T-cell (primary cell): ENCODE measurements at regions not wholly inside any gene's neighbourhood (a gene's known extent, or its start where the extent isn't known, plus 50 kb on each side); places are given as distances from the start of the nearest gene placed in this dataset.
"Not testable (repeated sequence)": the region's sequence is repeated elsewhere in the genome, so short reads cannot be mapped to it uniquely, and the experiment has no call there.

Experiments
- ATAC-seq, 4 experiments: fragments of 200-7000 bp in 3 of 4; fragments of 150-1000 bp in 1 of 4; cut with Tn5 transposase; replicated peaks in 1 of 4; 1 replicate in 3 of 4; 2 replicates in 1 of 4; pipeline ENCODE4 v1.10.0; 2021; ENCODE audit warnings: moderate library complexity in 3 of 4, mild to moderate bottlenecking in 2 of 4, moderate number of reproducible peaks in 1 of 4
- CTCF ChIA-PET, 2 donors: fragments of 300-600 bp; sonication (Branson Sonifier 250); formaldehyde crosslinking; loops; one replicate each; lab custom pipeline; 2022; ENCODE audit warnings: antibody characterized with exemption in 2 of 2; lab: Charles Lee
- POLR2A ChIA-PET, 2 donors: fragments of 300-600 bp; sonication (Branson Sonifier 250); formaldehyde crosslinking; loops; one replicate each; lab custom pipeline; 2022; ENCODE audit warnings: antibody characterized with exemption in 2 of 2; lab: Charles Lee
- DNase-seq, 35 experiments: peaks; one replicate each; pipeline versions ENCODE4 v3.0.0 to v3.0.0-alpha.2; 2013 to 2023
- H3K27ac ChIP-seq: one replicate; pipeline ENCODE4 v1.5.1; 2013; ENCODE audit warnings: low read length
- H3K27me3 ChIP-seq, 2 experiments: replicated peaks in 1 of 2; 1 replicate in 1 of 2; 2 replicates in 1 of 2; pipeline versions ENCODE4 v1.6.1 to v1.7.0; 2013; ENCODE audit warnings: low read length in 1 of 2, mixed read lengths in 1 of 2; ENCODE audit not compliant: control insufficient read depth in 2 of 2, insufficient read depth in 2 of 2; ENCODE audit errors: extremely low read depth in 1 of 2
- H3K36me3 ChIP-seq, 2 donors: 1 replicate in 1 of 2; 2 replicates in 1 of 2; pipeline versions ENCODE4 v1.6.1 to v1.7.0; 2013; ENCODE audit warnings: low read length in 1 of 2; ENCODE audit not compliant: control insufficient read depth in 2 of 2, insufficient read depth in 1 of 2; ENCODE audit errors: extremely low read depth in 1 of 2
- H3K4me1 ChIP-seq, 2 experiments: 1 replicate in 1 of 2; 2 replicates in 1 of 2; pipeline versions ENCODE4 v1.6.1 to v1.7.0; 2013; ENCODE audit warnings: low read length in 2 of 2, mixed read lengths in 1 of 2; ENCODE audit not compliant: insufficient read depth in 2 of 2, control insufficient read depth in 1 of 2; ENCODE audit errors: extremely low read depth in 1 of 2
- H3K4me3 ChIP-seq, 2 donors: 1 replicate in 1 of 2; 2 replicates in 1 of 2; pipeline versions ENCODE4 v1.5.1 to v1.7.0; 2013; ENCODE audit warnings: mild to moderate bottlenecking in 2 of 2, low read length in 1 of 2, moderate library complexity in 1 of 2; ENCODE audit not compliant: control insufficient read depth in 1 of 2; ENCODE audit errors: extremely low read depth in 1 of 2
- H3K9me3 ChIP-seq: 2 replicates; pipeline ENCODE4 v1.7.0; 2013
- H3K27ac Mint-ChIP-seq, 2 donors: one replicate each; pipeline ENCODE4 v1.8.0; 2020 to 2021; ENCODE audit warnings: mild to moderate bottlenecking in 2 of 2, mixed read lengths in 2 of 2
- H3K27me3 Mint-ChIP-seq, 2 donors: one replicate each; pipeline ENCODE4 v1.8.0; 2021 to 2022; ENCODE audit warnings: mixed read lengths in 2 of 2
- H3K36me3 Mint-ChIP-seq: one replicate; pipeline ENCODE4 v1.8.0; 2021; ENCODE audit warnings: mixed read lengths
- H3K4me1 Mint-ChIP-seq, 3 donors: one replicate each; pipeline ENCODE4 v1.8.0; 2020 to 2022; ENCODE audit warnings: mixed read lengths in 3 of 3, mild to moderate bottlenecking in 1 of 3
- H3K4me3 Mint-ChIP-seq, 3 donors: one replicate each; pipeline ENCODE4 v1.8.0; 2020 to 2022; ENCODE audit warnings: mild to moderate bottlenecking in 3 of 3, mixed read lengths in 3 of 3, moderate library complexity in 3 of 3
- H3K9me3 Mint-ChIP-seq, 3 donors: one replicate each; pipeline ENCODE4 v1.8.0; 2020 to 2022; ENCODE audit warnings: mixed read lengths in 3 of 3
- WGBS: methylation state at CpG from one replicate; pipeline ENCODE4 v1.1.5; 2013; ENCODE audit warnings: missing lambda C conversion rate; ENCODE audit not compliant: insufficient coverage; 5-methylcytosine and 5-hydroxymethylcytosine counted together

GRCh38 chr1:182299054-182299727, 92.4 kb downstream of the GLUL start:
- ATAC-seq, H3K27ac ChIP-seq, H3K4me1 ChIP-seq, H3K27me3 ChIP-seq, H3K9me3 Mint-ChIP-seq, DNase-seq, POLR2A ChIA-PET, H3K36me3 Mint-ChIP-seq, H3K36me3 ChIP-seq, H3K27ac Mint-ChIP-seq, H3K9me3 ChIP-seq, H3K4me3 Mint-ChIP-seq, H3K27me3 Mint-ChIP-seq, H3K4me3 ChIP-seq: not testable (repeated sequence)
- CTCF ChIA-PET = interaction anchor here in 1 of 2 donors (0.6 kb wide), 1 partner anchor 36 kb away, joined by 4 read pairs; no protein-coding TSS in a partner anchor
- H3K4me1 Mint-ChIP-seq = peaks cover 19 to 37% (median 24%) of the 10 kb centered on the region in 3 donors
- WGBS = 90% methylated on average over 4 of the region's 14 CpGs

- ATAC-seq = no peak
- POLR2A ChIA-PET = interaction anchor here in 1 of 2 donors (0.6 kb wide), 1 partner anchor 36 kb away, joined by 3 read pairs; no protein-coding TSS in a partner anchor
Measured at GRCh38 chr1:182297335-182297734, 94.3 kb downstream of the GLUL start.

GRCh38 chr1:182295697-182296096, 95.9 kb downstream of the GLUL start:
- Mint-ChIP-seq H3K27me3 (peaks cover 1 to 3% of the 10 kb centered on the region in 2 donors), H3K27ac (no peak overlapping the region), H3K4me1 (peaks cover 9 to 23% (median 11%) of the 10 kb centered on the region in 3 donors), H3K9me3 (no peaks in the 10 kb centered on the region), H3K36me3 (no peaks in the 10 kb centered on the region), H3K4me3 (no peak overlapping the region)
- Histone ChIP-seq H3K4me3 (no peak overlapping the region), H3K36me3 (no peaks in the 10 kb centered on the region), H3K9me3 (no peaks in the 10 kb centered on the region), H3K27me3 (peaks cover 0 to 2% of the 10 kb centered on the region in 2 experiments), H3K4me1 (peaks cover 0 to 5% of the 10 kb centered on the region in 2 experiments), H3K27ac (no peak overlapping the region)
- DNase-seq (no peak), ATAC-seq (no peak)
- whole genome bisulfite sequencing = 100% methylated on average over 1 of the region's 1 CpG
- CTCF ChIA-PET = no interaction called here
- POLR2A ChIA-PET = no interaction called here

More at GRCh38 chr1:182297335-182297734, 94.3 kb downstream of the GLUL start:
- H3K9me3 Mint-ChIP-seq = no peaks in the 10 kb centered on the region
- peaks cover 1 to 3% of the 10 kb centered on the region in 2 donors for H3K27me3 Mint-ChIP-seq
- no peaks in the 10 kb centered on the region for H3K36me3 Mint-ChIP-seq
- no peaks in the 10 kb centered on the region for H3K36me3 ChIP-seq
- H3K4me1 ChIP-seq = peaks cover 0 to 5% of the 10 kb centered on the region in 2 experiments
- CTCF ChIA-PET = no interaction called here
- no peak overlapping the region for H3K27ac ChIP-seq
- peaks cover 19 to 35% (median 22%) of the 10 kb centered on the region in 3 donors for H3K4me1 Mint-ChIP-seq
- H3K4me3 Mint-ChIP-seq = no peak overlapping the region
- peaks cover 0 to 2% of the 10 kb centered on the region in 2 experiments for H3K27me3 ChIP-seq
- no peak overlapping the region for H3K4me3 ChIP-seq
- H3K9me3 ChIP-seq = no peaks in the 10 kb centered on the region
- DNase-seq = no peak
- no peak overlapping the region for H3K27ac Mint-ChIP-seq

GRCh38 chr1:182293119-182293589, 98.4 kb downstream of the GLUL start:
- ATAC-seq (no peak), DNase-seq (no peak)
- no peak overlapping the region for H3K4me3 ChIP-seq
- Mint-ChIP-seq H3K4me3 (no peak overlapping the region), H3K4me1 (peaks cover 0 to 13% (median 4%) of the 10 kb centered on the region in 3 donors), H3K27me3 (peaks cover 1 to 3% of the 10 kb centered on the region in 2 donors), H3K27ac (no peak overlapping the region), H3K9me3 (no peaks in the 10 kb centered on the region), H3K36me3 (no peaks in the 10 kb centered on the region)
- peaks cover 0 to 2% of the 10 kb centered on the region in 2 experiments for H3K27me3 ChIP-seq
- POLR2A ChIA-PET = no interaction called here
- H3K9me3 ChIP-seq = no peaks in the 10 kb centered on the region
- H3K36me3 ChIP-seq = no peaks in the 10 kb centered on the region
- no peaks in the 10 kb centered on the region for H3K4me1 ChIP-seq
- CTCF ChIA-PET = no interaction called here
- 85% methylated on average over 5 of the region's 5 CpGs for WGBS
- no peak overlapping the region for H3K27ac ChIP-seq

- peaks cover 0 to 13% (median 4%) of the 10 kb centered on the region in 3 donors for H3K4me1 Mint-ChIP-seq
- no peak overlapping the region for H3K4me3 Mint-ChIP-seq
- ATAC-seq (no peak), DNase-seq (no peak)
- Histone ChIP-seq H3K27ac (no peak overlapping the region), H3K27me3 (peaks cover 0 to 2% of the 10 kb centered on the region in 2 experiments), H3K4me3 (no peak overlapping the region), H3K4me1 (no peaks in the 10 kb centered on the region), H3K9me3 (no peaks in the 10 kb centered on the region), H3K36me3 (no peaks in the 10 kb centered on the region)
- no CpG with 5 or more reads among the region's 8 CpGs for WGBS
- H3K27me3 Mint-ChIP-seq = peaks cover under 1 to 3% of the 10 kb centered on the region in 2 donors
- ChIA-PET CTCF (no interaction called here), POLR2A (no interaction called here)
- H3K9me3 Mint-ChIP-seq = no peaks in the 10 kb centered on the region
- H3K27ac Mint-ChIP-seq = no peak overlapping the region
- no peaks in the 10 kb centered on the region for H3K36me3 Mint-ChIP-seq
Measured at GRCh38 chr1:182292193-182292741, 99.3 kb downstream of the GLUL start.

GRCh38 chr1:182291584-182292192, 99.9 kb downstream of the GLUL start:
- POLR2A ChIA-PET = no interaction called here
- no peaks in the 10 kb centered on the region for H3K36me3 ChIP-seq
- H3K27ac Mint-ChIP-seq = no peak overlapping the region
- CTCF ChIA-PET = no interaction called here
- H3K4me3 ChIP-seq = no peak overlapping the region
- DNase-seq (no peak), ATAC-seq (no peak)
- no peaks in the 10 kb centered on the region for H3K36me3 Mint-ChIP-seq
- no peaks in the 10 kb centered on the region for H3K9me3 ChIP-seq
- H3K27ac ChIP-seq = no peak overlapping the region
- H3K4me1 ChIP-seq = no peaks in the 10 kb centered on the region
- H3K4me1 Mint-ChIP-seq = peaks cover 0 to 13% (median 4%) of the 10 kb centered on the region in 3 donors
- H3K9me3 Mint-ChIP-seq = no peaks in the 10 kb centered on the region
- H3K4me3 Mint-ChIP-seq = no peak overlapping the region
- H3K27me3 Mint-ChIP-seq = peaks cover 0 to 3% of the 10 kb centered on the region in 2 donors
- no peaks in the 10 kb centered on the region for H3K27me3 ChIP-seq
- WGBS = 74% methylated on average over 3 of the region's 3 CpGs
